Urothelium cell line (cell line): ENCODE measurements at regions not wholly inside any gene's neighbourhood (a gene's known extent, or its start where the extent isn't known, plus 50 kb on each side); places are given as distances from the start of the nearest gene placed in this dataset.
"Not testable (repeated sequence)": the region's sequence is repeated elsewhere in the genome, so short reads cannot be mapped to it uniquely, and the experiment has no call there.

ENCODE experiments used
- DNase-seq: peaks from one replicate; pipeline ENCODE4 v3.0.0; 2011; ENCODE audit warnings: low spot score, mixed read lengths
- FAIRE-seq: peaks from 2 replicates; lab custom pipeline; 2011; peaks lifted over from hg19 to GRCh38; lab: Jason Lieb, UNC

DNA sequence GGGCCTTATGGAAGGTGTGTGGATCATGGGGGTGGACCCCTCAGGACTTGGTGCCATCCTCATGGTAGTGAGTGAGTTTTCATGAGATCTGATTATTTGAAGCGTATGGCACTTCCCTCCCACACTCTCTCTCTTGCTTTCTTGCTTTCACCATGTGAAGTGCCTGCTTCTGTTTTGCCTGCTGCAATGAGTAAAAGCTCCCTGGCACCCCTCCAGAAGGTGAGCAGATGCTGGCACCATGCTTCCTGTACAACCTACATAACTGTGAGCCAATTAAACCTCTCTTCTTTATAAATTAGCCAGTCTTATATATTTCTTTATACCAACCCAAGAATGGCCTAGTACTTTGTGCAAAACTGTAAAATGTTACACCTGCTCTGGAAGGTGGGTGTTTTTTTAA, 396.8 kb upstream of the HS3ST5 start:
- DNase-seq (no peak), FAIRE-seq (no peak)

DNA sequence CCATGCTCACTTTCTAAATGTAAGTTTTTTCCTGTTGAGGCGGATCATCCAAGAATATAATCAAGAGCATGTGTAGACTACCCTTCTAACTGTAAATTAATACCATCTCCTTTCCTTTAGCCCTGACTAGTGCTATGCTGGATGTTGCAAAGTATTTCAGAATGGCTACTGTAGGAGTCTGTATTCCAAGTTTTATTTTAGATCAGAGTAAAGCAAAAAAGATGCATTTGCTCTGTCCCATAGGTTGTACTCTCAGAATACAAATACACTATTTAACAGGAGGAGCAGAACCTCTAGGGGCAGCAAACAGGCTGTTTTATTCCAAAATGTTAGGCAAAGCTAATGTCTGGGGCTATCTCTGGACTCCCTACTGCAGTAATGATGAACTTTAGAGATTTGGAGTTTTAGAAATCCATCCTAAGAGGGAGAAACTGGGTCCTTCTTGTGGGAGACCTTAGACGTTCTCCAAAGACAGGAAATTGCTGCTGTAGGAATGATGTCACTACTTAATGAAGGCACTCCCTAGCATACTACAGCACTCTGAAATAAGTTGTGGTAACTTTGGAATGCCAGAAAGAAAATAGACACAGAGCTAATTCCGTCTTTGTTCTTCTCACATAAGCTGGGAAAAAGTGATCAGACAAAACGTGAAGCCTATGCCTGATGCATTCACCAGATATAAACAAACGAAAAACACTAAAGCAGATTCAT, 392.4 kb upstream of the HS3ST5 start:
- DNase-seq (peak; percentile 9), FAIRE-seq (no peak)

DNA sequence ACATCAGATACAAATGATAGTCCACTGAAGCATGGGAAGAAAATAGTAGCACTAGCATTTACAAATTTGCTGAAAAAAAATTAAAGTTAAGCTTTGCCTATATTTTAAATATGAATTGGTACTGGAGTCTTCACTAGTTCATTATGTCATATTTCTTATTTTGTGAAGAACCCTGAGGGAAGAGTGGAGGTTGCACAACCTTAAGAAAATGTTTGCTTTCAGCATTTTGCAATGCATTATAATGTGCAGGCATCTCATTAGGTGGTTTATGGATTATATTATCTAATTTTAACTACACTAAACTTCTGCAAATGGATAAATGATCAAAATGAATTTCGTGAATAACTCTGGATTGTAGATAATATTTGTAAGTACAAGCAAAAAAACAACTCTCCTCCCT, 390.8 kb upstream of the HS3ST5 start:
- FAIRE-seq, result no peak

DNA sequence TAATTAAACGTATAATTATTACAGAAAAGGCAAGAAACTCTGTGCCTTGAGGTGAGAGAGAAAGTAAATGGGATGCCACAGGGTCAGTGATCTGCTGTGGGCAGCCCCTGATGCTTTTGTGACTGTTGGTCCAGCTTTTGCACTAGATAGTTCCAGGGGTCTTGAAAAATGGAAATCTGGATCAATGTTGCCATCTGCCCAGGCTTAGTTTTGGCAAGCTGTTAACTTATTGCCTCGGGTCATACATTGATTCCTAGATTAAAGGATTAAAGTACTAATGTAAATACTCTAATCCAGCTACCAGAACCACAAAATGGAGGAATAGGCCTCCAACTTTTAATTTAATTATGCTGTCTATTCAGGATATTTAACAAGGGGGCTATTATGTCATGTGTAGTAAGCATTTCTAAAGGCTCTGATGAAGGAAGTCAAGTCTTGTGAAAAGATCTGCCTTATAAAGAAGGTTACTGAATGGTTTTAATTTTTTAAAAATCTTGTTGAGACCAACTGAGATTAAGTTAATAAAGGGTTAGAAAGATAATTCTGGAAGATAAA, 376.0 kb upstream of the HS3ST5 start:
- no peak for DNase-seq
- no peak for FAIRE-seq

More for the DNA sequence above, 390.8 kb upstream of the HS3ST5 start:
- no peak for DNase-seq

DNA sequence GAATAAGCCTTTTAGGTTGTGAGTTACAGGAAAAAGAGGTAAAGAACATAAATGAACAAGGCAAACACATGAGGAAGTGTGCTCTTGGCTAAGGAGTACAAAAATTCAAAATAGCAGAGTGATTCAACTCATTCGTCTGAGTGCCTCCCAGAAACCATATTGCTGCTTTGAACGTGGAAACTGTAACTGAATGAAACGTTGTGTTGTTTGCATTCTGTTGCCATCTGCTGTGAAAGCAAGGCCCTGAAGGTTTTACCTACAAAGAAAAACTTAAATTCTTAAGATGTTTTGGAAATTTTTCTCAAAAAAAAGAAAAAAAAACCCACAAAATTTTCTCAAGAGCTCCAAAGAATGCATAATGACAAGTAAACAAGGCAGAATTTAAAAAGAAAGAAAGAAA, 375.4 kb upstream of the HS3ST5 start:
- DNase-seq (no peak), FAIRE-seq (no peak)

DNA sequence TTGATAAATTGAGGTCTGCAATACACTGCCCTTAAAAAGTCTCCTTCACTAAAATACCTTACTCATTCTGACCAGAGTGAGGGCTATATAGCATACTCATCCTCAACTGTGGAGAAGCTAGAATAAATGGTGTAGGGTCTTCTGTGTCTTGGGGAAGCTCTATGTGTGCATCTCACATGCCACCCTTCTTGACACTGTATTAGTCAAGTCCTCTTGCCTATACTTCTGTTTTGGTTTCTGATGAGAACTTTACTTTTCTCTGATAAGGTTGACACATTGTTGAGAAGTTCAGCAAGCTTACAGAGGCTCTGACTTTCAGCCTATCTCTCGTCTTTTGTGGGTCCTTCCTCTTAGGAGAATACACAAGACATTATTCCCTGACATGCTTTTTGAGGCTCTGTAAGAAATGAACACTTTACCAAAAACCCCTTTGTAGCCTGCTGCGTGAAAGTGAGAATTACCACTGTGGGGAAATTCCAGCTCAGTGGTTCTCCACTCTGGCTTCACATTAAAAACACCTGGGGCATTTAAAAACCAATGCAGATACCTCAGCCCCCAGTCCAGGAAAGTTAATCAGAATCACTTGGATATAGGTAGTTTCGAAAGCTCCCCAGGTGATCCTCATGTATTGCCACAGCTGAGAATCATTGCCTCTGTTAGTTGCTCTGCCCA, 372.1 kb upstream of the HS3ST5 start:
- DNase-seq (no peak), FAIRE-seq (no peak)

DNA sequence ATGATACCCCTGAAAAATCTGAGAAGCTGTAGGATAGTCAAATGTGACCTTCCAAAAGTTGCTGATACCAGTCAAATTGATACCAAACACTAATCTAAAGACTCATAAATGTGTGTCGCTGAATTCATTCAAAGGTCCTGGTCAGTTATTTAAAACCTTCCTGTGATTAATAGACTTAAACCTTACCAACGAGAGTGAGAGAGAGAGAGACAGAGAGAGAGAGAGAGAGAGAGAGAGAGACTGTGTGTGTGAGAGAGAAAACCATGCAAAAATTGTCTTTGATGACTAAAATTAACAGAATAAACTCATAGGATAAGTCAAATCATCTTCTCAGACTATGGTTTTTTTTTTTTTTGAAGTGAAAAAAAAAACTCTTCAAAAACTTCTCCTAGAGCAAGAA, 370.9 kb upstream of the HS3ST5 start:
- no peak for FAIRE-seq

DNA sequence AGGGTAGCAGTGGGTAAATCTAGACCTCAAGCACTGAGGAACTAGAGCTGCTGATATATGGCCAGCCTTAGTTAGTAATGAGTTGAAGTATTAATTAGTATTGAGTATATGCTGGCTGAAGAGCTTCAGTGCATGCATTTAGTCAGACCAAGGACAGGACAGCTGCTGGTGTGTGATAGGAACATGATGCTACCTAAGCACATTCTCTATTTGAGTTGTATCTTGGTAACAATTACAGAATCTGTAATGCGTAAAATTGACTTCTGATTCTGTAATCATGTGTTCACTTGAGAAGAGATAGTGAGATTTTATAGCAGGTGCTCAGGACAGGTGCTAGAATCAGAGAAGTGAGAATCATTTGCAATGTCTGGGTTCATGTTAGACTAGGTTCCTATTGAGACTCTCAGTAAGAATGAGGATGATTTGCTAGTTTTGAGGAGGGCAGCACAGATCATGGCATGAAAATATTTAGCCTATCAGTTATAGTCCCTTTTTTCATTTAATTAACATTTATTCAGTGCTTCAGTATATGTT, 369.4 kb upstream of the HS3ST5 start:
- FAIRE-seq, result no peak
- no peak for DNase-seq

More for the DNA sequence above, 370.9 kb upstream of the HS3ST5 start:
- no peak for DNase-seq

DNA sequence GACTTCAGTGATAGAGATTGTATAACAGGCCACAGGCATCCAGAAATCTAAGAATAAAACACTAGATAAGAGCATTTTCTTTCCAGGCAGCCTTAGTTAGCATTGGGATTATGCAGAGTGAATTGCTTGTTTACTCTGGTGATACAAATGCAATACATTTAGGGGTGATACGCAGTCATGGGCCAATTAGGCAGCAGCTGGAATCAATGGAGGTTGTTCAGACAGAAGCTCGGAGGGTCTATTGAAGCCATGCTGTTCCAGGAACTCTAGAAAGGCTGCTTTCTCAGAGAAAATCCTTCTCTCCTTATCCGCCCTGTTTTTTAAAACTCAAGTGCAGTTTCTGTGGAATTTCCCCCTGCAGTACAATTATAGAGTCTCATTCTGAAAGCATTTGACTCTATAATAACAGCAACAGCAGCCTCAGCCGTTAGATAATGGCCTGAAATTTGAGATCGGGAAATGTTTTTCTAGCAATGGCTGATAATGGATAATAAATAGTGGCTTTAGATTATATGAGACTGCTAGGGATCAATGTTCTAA, 364.3 kb upstream of the HS3ST5 start:
- FAIRE-seq (no peak), DNase-seq (no peak)

DNA sequence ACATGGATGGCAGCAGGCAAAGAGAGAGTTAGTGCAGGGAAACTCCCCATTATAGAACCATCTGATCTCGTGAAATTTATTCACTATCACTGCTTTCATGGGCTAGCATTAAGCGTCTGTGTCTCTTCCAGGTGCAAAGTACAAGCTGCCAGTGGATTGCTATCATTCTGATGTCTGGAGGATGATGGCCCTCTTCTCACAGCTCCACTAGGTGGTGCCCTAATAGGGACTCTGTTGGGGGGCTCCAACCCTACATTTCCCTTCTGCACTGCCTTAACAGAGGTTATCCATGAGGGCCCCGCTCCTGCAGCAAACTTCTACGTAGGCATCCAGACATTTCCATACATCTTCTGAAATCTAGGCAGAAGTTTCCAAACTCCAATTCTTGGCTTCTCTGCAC, 347.8 kb upstream of the HS3ST5 start:
- FAIRE-seq, result no peak

DNA sequence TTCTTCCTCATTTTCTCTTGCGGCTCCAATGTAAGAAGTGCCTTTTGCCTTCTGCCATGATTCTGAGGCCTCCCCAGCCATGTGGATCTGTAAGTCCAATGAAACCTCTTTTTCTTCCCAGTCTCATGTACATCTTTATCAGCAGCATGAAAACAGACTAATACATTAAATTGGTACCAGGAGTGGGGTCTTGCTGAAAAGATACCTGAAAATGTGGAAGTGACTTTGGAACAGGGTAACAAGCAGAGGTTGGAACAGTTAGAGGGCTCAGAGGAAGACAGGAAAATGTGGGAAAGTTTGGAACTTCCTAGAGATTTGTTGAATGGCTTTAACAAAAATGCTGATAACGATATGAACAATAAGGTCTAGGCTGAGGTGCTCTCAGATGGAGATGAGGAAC, 316.7 kb upstream of the HS3ST5 start:
- no peak for DNase-seq
- FAIRE-seq, result no peak

More for the DNA sequence above, 347.8 kb upstream of the HS3ST5 start:
- DNase-seq, result no peak

DNA sequence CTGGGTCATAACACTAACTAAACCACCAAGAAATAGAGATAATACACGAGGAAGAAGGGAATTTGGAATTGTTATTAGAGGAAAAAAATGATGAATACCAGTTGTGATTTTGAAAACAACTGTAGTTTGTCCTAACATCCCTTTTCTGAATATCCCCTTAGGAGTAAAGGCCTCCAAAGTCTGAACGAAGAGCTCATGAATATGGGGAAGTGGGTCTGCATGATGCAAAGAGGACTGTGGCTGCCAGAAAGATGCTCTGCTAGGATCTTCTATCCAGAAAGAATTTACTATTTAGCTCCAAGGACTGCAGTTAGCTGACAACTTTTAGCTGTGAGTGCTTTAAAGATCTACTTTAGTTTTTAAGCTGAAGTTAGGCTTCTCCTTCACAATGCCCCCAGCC, 308.8 kb upstream of the HS3ST5 start:
- no peak for FAIRE-seq
- no peak for DNase-seq

DNA sequence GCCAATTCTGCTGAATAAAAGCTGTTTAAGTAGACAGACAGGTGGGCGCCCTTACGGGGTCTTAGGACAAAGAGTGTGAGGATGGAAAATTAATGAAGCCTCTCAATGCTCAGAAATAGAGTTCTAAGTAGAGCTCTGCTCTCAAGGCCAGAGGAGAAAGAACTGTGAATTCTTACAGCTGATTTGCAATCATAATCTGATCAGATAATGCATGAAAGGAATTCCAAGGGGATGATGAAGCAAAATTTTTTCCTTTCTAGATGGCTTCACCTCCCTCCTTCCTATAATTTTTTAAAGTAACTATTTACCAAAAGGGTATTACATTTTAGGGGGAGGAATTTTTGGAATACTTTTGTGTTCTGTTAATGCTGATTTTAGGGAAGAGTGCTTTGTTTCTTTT, 308.1 kb upstream of the HS3ST5 start:
- DNase-seq, result no peak
- FAIRE-seq, result no peak

DNA sequence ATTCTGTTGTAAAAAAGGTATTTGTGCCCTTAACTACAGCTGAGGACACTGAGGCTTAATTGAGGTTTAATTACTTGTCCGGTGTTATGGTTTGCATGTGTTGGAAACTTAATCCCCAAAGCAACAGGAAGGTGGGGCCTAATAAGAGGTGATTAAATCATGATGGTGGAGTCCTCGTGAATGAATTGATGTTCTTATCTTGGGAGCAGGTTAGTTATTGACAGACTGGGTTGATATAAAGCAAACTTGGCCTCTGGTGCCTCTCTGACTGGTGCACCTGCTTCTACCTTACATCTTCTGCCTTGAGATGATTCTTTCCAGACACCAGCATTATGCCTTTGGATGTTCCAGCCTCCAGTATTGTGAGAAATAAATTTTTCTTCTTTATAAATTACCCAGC, 306.5 kb upstream of the HS3ST5 start:
- FAIRE-seq (no peak), DNase-seq (no peak)

DNA sequence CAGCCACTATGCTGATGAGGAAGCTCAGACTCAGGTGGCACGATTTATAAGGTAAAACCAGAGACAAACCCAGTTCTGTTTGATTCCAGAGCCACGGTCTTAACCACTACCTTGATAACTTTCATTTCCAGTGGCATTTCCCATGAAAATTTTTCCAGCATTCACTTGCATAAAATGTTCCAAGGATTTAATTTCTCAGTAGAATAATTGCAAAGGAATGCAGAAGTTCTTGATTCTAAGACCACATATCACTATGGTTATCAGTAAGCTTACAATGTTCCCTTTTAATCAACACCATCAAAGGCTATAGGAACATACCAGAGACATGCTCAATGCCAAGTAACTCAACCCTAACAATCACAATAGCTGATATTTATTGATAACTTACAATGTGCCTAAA, 306.0 kb upstream of the HS3ST5 start:
- no peak for DNase-seq
- FAIRE-seq, result no peak

DNA sequence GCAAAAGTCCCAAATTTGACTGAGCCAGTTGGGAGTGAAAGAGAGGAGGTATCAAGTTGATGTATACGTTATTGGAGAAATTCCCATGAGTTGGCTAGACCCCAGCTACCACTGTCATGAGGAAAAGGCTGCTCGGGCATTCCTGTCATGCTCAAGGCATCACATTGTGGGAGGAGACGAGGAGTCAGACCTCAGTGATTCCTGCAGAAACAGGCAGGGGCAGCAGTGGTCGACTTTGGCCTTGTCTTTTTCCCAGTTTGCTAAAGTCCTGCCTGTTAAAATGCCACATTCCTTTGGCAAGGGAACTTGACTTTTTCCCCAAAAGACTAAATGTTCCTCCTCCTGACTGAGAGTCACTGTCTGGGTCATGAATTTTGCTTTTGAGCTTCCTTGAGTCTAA, 295.5 kb upstream of the HS3ST5 start:
- FAIRE-seq, result no peak
- DNase-seq, result no peak

DNA sequence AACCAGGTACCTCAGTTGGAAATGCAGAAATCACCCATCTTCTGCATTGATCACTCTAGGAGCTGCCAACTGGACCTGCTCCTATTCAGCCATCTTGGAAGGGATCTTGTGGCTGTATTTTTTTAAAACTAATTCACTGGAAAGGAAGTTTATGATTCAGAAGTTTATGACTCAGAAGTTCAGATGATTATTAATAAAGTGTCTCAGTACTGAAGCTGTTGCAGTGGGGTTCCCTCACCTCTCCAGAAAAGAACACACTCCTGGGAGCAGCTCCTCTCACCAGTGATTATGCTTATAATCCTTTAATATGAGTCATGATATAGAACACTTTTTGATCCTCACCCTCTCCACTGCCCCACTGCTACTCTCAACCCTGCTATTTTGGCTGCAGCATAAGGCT, 291.2 kb upstream of the HS3ST5 start:
- no peak for DNase-seq
- FAIRE-seq, result no peak

DNA sequence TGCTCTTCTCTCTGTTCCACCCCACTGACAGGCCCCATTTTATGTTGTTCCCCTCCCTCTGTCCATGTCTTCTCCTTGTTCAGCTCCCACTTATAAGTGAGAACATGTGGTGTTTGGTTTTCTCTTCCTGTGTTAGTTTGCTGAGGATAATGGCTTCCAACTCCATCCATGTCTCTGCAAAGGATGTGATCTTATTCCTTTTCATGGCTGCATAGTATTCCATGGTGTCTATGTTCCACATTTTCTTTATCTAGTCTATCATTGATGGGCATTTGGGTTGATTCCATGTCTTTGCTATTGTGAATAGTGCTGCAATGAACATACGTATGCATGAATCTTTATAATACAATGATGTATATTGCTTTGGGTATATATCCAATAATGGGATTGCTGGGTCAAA, 283.4 kb upstream of the HS3ST5 start:
- DNase-seq, FAIRE-seq: not testable (repeated sequence)

DNA sequence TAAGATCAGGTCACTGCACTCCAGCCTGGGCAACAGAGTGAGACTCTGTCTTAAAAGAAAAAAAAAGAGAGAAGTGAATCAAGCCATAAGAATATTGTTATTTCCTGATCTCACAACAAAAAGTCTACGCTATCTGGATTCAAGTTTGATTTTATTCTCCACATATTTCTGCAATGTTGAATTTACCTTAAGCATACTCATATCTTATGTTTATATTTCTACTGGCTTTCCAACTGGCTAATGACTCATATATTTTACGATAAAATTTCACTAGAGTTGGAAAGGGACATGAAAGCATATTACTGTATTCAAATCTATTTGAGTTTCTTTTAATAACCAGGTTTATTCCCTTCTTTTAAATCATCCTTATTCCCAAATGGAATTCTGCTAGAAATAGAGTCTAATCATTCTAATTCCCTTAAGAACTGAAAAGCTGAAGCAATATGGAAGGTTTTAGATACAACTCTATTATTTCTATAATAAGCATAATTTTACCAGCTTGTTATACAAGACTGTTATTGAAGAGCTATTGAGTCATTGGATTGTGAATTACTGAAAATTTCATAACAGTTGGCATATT, 276.9 kb upstream of the HS3ST5 start:
- FAIRE-seq, result no peak
- DNase-seq, result no peak

DNA sequence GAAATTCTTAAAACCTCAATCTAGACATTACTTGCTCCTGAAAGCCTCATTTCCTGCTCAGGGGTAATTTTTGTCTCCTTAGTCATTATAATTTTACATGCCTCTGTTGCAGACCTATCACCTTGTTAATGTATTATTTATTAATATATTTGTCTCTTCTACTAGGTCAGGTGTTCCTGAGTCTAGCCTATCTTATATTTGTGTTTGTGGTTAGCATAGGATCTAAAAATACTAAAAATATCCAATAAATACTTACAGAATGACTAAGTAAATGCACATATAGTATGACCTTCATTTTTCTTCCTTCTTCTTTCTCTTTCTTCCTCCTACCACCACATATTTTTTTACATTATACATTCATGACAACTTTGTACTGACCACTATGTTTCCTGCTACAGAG, 268.9 kb upstream of the HS3ST5 start:
- DNase-seq, result no peak
- FAIRE-seq, result no peak

DNA sequence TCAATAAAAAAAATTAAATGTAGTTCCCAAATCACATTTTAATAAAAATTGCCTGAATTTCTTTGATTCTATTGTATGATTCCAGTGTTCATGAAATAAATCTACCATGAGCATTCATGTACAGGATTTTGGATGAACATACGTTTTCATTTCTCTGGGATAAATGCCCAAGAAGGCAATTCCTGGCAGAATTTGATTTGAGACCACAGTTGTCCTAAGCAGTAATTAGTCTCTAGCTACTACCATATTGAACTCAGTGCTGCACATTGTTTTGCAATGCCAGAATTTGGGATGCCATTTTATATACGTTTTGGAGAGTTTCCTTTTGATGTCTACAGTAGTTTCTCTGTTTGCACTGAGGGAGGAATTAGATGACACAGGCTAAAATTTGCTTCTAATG, 265.3 kb upstream of the HS3ST5 start:
- DNase-seq (no peak), FAIRE-seq (no peak)

DNA sequence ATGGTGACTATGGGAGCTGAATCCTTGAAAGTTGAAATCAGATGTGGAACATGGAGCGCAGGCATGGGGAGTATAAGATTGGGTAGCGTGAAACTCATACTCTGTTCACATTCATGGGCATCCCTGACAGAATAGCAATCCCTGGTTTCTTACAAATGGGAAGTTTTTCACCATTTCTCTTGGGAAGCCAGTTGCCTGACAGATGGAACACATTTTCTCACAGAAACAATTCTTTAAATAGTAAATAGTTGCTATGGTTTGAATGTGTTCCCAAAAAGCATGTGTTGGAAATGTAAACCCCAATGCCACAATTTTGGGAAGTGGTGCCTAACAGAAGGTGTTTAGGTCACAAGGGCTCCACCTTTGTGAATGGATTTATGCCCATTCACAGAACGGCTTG, 262.8 kb upstream of the HS3ST5 start:
- no peak for DNase-seq
- no peak for FAIRE-seq
